ENCODE measurements at regions not wholly inside any gene's neighbourhood (a gene's known extent, or its start where the extent isn't known, plus 50 kb on each side); places are given as distances from the start of the nearest gene placed in this dataset.

DNA sequence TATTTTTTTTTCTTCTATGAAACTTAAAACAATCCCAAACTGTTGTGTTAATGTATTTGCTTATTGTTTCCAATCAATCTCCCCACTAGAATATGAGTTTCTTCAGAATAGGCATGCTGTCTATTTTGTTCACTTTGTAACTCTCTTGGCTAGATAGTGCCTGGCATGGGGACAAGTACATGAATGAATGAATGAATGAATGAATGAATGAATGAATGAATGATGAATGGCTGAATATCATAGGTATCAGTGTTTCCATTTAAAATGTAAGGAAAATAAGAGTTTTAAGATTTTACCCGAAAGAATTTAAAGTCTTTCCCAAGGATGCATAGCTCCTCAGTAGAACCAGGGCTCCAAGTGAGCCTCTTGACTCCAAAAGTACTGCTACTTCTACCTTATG is 294.9 kb upstream of the GADL1 start:
- TF ChIP-seq, protein P1, sequence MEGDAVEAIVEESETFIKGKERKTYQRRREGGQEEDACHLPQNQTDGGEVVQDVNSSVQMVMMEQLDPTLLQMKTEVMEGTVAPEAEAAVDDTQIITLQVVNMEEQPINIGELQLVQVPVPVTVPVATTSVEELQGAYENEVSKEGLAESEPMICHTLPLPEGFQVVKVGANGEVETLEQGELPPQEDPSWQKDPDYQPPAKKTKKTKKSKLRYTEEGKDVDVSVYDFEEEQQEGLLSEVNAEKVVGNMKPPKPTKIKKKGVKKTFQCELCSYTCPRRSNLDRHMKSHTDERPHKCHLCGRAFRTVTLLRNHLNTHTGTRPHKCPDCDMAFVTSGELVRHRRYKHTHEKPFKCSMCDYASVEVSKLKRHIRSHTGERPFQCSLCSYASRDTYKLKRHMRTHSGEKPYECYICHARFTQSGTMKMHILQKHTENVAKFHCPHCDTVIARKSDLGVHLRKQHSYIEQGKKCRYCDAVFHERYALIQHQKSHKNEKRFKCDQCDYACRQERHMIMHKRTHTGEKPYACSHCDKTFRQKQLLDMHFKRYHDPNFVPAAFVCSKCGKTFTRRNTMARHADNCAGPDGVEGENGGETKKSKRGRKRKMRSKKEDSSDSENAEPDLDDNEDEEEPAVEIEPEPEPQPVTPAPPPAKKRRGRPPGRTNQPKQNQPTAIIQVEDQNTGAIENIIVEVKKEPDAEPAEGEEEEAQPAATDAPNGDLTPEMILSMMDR (IDR thresholded peaks at IDR 0.05), result no peak
- TF ChIP-seq POLR2A (IDR thresholded peaks at IDR 0.05), result no peak

Data from Peyer's patch (tissue), 4 donors.